Calu3 (cell line): ENCODE measurements at regions not wholly inside any gene's neighbourhood (a gene's known extent, or its start where the extent isn't known, plus 50 kb on each side); places are given as distances from the start of the nearest gene placed in this dataset.
"Not testable (repeated sequence)": the region's sequence is repeated elsewhere in the genome, so short reads cannot be mapped to it uniquely, and the experiment has no call there.

Source experiments
- BruUV-seq: library from RNA; stranded (reverse); fragments of 400-500 nt; replicated peaks from 2 replicates; lab custom pipeline; 2021; lab: Mats Ljungman, UMichigan
- CTCF ChIA-PET: fragments of 300-600 bp; sonication (Branson Sonifier 250); formaldehyde crosslinking; loops from one replicate; lab custom pipeline; 2022; ENCODE audit warnings: antibody characterized with exemption; lab: Charles Lee
- DNase-seq: peaks from one replicate; pipeline ENCODE4 v3.0.0; 2022
- H3K27ac Mint-ChIP-seq: one replicate; pipeline ENCODE4 v1.8.0; 2022; ENCODE audit warnings: mixed read lengths; ENCODE audit not compliant: unreplicated experiment
- H3K27me3 Mint-ChIP-seq: one replicate; pipeline ENCODE4 v1.8.0; 2022; ENCODE audit warnings: mixed read lengths; ENCODE audit not compliant: unreplicated experiment
- H3K36me3 Mint-ChIP-seq: one replicate; pipeline ENCODE4 v1.8.0; 2022; ENCODE audit warnings: mild to moderate bottlenecking, moderate library complexity, mixed read lengths; ENCODE audit not compliant: insufficient read depth, unreplicated experiment
- H3K4me1 Mint-ChIP-seq: one replicate; pipeline ENCODE4 v1.8.0; 2022; ENCODE audit warnings: mild to moderate bottlenecking, low read depth, mixed read lengths; ENCODE audit not compliant: unreplicated experiment
- H3K4me3 Mint-ChIP-seq: one replicate; pipeline ENCODE4 v1.8.0; 2022; ENCODE audit warnings: mild to moderate bottlenecking, low read depth, moderate library complexity, mixed read lengths; ENCODE audit not compliant: unreplicated experiment
- H3K9me3 Mint-ChIP-seq: one replicate; pipeline ENCODE4 v1.8.0; 2022; ENCODE audit warnings: low read depth, mixed read lengths; ENCODE audit not compliant: unreplicated experiment
- CTCF ChIP-seq: fragments of 200-600 bp; IDR thresholded peaks from one replicate; pipeline ENCODE4 v1.8.0; 2022; ENCODE audit warnings: antibody characterized with exemption; ENCODE audit not compliant: unreplicated experiment
- intact Hi-C: fragments of 100-400 bp; cut with micrococcal nuclease; formaldehyde crosslinking; loops from one replicate; pipeline ENCODE4 v1.10.0; 2022; ENCODE audit not compliant: unreplicated experiment

GRCh38 chr11:91296629-91297028, 928.0 kb upstream of the FAT3 start:
- Mint-ChIP-seq H3K27me3 (no peaks in the 10 kb centered on the region), H3K9me3 (no peaks in the 10 kb centered on the region), H3K4me1 (peaks cover 9% of the 10 kb centered on the region), H3K27ac (no peak overlapping the region), H3K4me3 (no peak overlapping the region), H3K36me3 (no peaks in the 10 kb centered on the region)
- no peak for DNase-seq
- CTCF ChIA-PET, result no interaction called here
- TF ChIP-seq CTCF, result no peak
- intact Hi-C loops, result no loop called here
- no TSS peak for BruUV-seq

- Mint-ChIP-seq H3K27ac (no peak overlapping the region), H3K4me1 (peaks cover 6% of the 10 kb centered on the region), H3K27me3 (no peaks in the 10 kb centered on the region), H3K4me3 (no peak overlapping the region), H3K9me3 (no peaks in the 10 kb centered on the region), H3K36me3 (no peaks in the 10 kb centered on the region)
- TF ChIP-seq CTCF, result no peak
- intact Hi-C loops, result no loop called here
- CTCF ChIA-PET, result no interaction called here
- DNase-seq, result no peak
- no TSS peak for BruUV-seq
Measured at GRCh38 chr11:91295591-91295990, 929.0 kb upstream of the FAT3 start.

- Mint-ChIP-seq H3K27ac (no peak overlapping the region), H3K4me3 (no peak overlapping the region), H3K27me3 (no peaks in the 10 kb centered on the region), H3K4me1 (no peaks in the 10 kb centered on the region), H3K36me3 (no peaks in the 10 kb centered on the region), H3K9me3 (no peaks in the 10 kb centered on the region)
- CTCF ChIA-PET, result no interaction called here
- intact Hi-C loops, result no loop called here
- no peak for TF ChIP-seq CTCF
- no peak for DNase-seq
- no TSS peak for BruUV-seq
Measured at GRCh38 chr11:91293119-91293518, 931.5 kb upstream of the FAT3 start.

GRCh38 chr11:91272089-91272488, 952.5 kb upstream of the FAT3 start:
- Mint-ChIP-seq H3K27me3 (no peaks in the 10 kb centered on the region), H3K27ac (no peak overlapping the region), H3K4me3 (no peak overlapping the region), H3K9me3 (no peaks in the 10 kb centered on the region), H3K4me1 (no peaks in the 10 kb centered on the region), H3K36me3 (no peaks in the 10 kb centered on the region)
- BruUV-seq, result no TSS peak
- CTCF ChIA-PET, result interaction anchor here (0.5 kb wide), 1 partner anchor 1627 kb away, joined by 4 read pairs; no protein-coding TSS in a partner anchor
- intact Hi-C loops, result no loop called here
- DNase-seq, result no peak
- TF ChIP-seq CTCF, result no peak

- H3K4me1 Mint-ChIP-seq, H3K9me3 Mint-ChIP-seq, H3K27ac Mint-ChIP-seq, BruUV-seq, H3K36me3 Mint-ChIP-seq, H3K27me3 Mint-ChIP-seq, intact Hi-C loops, DNase-seq, CTCF ChIA-PET, H3K4me3 Mint-ChIP-seq: not testable (repeated sequence)
Measured at GRCh38 chr11:91268512-91269295, 955.9 kb upstream of the FAT3 start.
